Kidney epithelial cell (primary cell): ENCODE measurements at regions not wholly inside any gene's neighbourhood (a gene's known extent, or its start where the extent isn't known, plus 50 kb on each side); places are given as distances from the start of the nearest gene placed in this dataset.
"Not testable (repeated sequence)": the region's sequence is repeated elsewhere in the genome, so short reads cannot be mapped to it uniquely, and the experiment has no call there.

ENCODE experiments used
- DNase-seq: peaks from one replicate; pipeline ENCODE4 v3.0.0-alpha.2; 2010; ENCODE audit warnings: low read depth
- H3K27me3 ChIP-seq: 2 replicates; pipeline ENCODE4 v1.6.0; 2011; ENCODE audit warnings: low read length; ENCODE audit not compliant: control insufficient read depth, insufficient read depth
- H3K36me3 ChIP-seq: 2 replicates; pipeline ENCODE4 v1.5.1; 2011; ENCODE audit warnings: low read length; ENCODE audit not compliant: control insufficient read depth, insufficient read depth
- H3K4me3 ChIP-seq: 2 replicates; pipeline ENCODE4 v1.5.1; 2011; ENCODE audit warnings: low read depth, mild to moderate bottlenecking, control low read depth, low read length
- TF ChIP-seq, protein P1 (sequence below): IDR thresholded peaks from 2 replicates; pipeline ENCODE4 v1.5.1; 2011; ENCODE audit warnings: mild to moderate bottlenecking, moderate library complexity, low read length, control low read depth, inconsistent platforms; ENCODE audit not compliant: insufficient read depth, poor library complexity, severe bottlenecking

DNA sequence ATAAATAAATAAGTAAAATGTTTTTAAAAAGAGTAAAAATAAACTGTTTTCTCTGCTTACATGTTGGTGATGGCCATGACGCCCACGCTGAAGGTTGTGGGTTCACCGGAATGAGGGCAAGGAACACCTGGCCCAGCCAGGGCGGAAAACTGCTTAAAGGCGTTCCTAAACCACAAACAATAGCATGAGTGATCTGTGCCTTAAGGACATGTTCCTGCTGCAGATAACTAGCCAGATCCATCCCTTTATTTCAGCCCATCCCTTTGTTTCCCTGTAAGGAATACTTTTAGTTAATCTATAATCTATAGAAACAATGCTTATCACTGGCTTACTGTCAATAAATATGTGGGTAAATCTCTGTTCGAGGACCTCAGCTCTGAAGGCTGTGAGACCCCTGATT, 63.3 kb upstream of the CEP78 start:
- H3K27me3 ChIP-seq, DNase-seq, H3K4me3 ChIP-seq, H3K36me3 ChIP-seq: not testable (repeated sequence)

DNA sequence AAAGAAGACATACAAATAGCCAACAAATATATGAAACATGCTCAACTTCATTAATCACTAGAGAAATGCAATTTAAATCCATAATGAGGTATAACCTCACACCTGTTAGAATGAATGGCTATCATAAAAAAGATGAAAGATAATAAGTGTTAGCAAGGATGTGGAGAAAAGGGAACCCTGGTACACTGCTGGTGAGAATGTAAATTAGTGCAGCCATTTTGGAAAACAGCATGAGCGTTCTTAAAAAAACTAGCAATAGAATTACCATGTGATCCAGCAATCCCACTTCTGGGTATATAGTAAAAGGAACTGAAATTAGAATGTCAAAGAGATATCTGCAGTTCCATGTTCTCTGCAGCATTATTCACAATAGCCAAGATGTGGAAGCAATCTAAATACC, 64.2 kb upstream of the CEP78 start:
- TF ChIP-seq, protein P1, sequence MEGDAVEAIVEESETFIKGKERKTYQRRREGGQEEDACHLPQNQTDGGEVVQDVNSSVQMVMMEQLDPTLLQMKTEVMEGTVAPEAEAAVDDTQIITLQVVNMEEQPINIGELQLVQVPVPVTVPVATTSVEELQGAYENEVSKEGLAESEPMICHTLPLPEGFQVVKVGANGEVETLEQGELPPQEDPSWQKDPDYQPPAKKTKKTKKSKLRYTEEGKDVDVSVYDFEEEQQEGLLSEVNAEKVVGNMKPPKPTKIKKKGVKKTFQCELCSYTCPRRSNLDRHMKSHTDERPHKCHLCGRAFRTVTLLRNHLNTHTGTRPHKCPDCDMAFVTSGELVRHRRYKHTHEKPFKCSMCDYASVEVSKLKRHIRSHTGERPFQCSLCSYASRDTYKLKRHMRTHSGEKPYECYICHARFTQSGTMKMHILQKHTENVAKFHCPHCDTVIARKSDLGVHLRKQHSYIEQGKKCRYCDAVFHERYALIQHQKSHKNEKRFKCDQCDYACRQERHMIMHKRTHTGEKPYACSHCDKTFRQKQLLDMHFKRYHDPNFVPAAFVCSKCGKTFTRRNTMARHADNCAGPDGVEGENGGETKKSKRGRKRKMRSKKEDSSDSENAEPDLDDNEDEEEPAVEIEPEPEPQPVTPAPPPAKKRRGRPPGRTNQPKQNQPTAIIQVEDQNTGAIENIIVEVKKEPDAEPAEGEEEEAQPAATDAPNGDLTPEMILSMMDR, result no peak
- H3K27me3 ChIP-seq, result no peaks in the 10 kb centered on the region
- no peak for DNase-seq
- H3K36me3 ChIP-seq, result no peaks in the 10 kb centered on the region
- no peak overlapping the region for H3K4me3 ChIP-seq

DNA sequence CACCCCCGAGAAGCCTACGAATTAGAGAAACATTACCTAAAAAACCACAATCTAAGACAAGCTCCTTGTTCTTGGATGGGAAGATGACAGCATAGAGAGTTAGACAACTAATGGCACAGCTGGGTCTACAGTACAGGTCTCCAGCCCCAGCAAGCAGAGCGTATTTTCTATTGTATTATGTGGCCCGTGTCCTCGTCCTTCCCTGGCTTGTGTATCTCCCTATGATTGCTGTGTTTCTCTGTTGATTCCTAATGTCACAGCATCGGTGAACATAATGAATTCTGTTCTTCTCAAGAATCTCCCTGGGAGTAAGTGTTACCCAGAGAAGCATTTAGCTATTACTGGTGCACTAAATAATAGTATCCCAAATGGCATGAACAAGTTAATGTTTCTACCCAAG, 66.8 kb upstream of the CEP78 start:
- no peak for DNase-seq
- no peak overlapping the region for H3K4me3 ChIP-seq
- TF ChIP-seq, protein P1, result no peak
- H3K27me3 ChIP-seq, result no peaks in the 10 kb centered on the region
- no peaks in the 10 kb centered on the region for H3K36me3 ChIP-seq

DNA sequence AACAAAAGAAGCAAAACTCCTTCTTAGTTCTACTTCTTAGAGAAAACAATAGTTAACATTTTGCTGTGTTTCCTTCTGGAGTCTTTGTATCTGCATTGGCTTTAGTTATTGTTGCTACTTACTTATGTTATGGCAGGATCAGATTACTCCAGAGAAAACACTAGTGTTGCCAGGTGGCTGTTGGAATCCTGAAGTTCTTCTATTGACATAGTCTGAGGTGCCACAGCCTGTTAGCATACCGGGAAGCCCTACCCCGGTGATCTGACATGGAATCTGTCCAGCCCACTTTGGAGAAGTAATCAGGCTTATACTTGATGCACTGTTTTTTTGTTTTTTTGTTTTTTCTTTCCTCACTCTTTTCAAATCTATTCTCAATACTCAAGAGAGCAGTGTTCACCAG, 68.5 kb upstream of the CEP78 start:
- no peaks in the 10 kb centered on the region for H3K27me3 ChIP-seq
- no peak for DNase-seq
- no peak overlapping the region for H3K4me3 ChIP-seq
- no peaks in the 10 kb centered on the region for H3K36me3 ChIP-seq
- TF ChIP-seq, protein P1, result no peak

DNA sequence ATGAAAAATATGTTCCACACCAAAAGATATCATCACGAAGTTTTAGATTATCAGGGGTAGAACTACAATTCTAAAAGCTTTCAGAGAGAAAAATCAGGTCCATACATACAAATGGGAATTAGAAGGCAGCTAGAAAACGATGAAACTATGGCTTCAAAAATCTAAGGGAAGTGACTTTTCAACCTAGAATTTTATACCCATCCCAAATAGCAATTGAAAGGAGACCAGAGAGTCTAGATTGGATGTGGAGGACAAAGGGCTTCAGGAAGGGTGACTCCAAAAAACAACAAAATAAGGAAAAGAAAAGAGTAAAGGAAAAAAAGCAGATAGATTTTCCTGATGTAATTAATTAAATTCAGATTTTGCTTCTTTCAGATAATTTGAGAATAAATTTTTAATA, 72.0 kb upstream of the CEP78 start:
- TF ChIP-seq, protein P1, result no peak
- Histone ChIP-seq H3K27me3 (no peaks in the 10 kb centered on the region), H3K4me3 (no peak overlapping the region), H3K36me3 (no peaks in the 10 kb centered on the region)
- no peak for DNase-seq

DNA sequence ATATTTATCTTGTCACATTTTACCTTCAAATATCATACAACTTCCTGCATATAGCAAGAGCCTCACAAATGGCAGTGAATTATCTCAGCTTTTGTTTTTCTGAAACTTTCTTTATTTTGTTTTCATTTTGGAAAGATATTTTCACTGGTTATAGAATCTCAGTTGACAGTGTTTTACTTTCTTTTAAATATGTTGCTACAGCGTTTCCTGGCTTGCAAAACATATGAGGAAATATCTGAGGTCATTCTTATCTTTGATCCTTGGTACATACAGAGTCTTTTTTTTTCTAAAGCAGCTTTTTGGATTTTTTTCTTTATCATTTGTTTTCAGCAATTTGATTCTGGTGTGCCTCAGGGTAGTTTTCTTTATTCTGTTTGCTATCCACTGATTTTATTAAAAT, 77.6 kb upstream of the CEP78 start:
- no peaks in the 10 kb centered on the region for H3K36me3 ChIP-seq
- no peak overlapping the region for H3K4me3 ChIP-seq
- DNase-seq, result no peak
- TF ChIP-seq, protein P1, result no peak
- H3K27me3 ChIP-seq, result no peaks in the 10 kb centered on the region

DNA sequence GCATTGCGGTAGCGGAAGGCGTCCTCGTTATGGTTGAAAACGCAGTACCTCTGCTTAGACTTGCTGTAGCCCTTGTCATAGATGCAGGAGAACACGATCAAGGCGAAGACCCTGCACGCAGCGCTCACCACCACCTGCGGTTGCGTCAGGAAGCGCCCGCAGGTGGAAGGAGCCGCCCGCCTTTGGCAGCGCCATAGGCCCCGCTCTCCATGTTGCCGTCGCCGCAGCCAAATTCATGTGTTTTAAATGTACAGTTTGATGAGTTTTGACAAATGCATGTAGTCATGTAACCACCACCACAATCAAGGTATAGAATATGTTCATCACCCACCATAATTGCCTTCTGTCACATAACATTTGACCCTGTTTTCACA, 84.9 kb upstream of the CEP78 start:
- no peaks in the 10 kb centered on the region for H3K27me3 ChIP-seq
- no peak for DNase-seq
- TF ChIP-seq, protein P1, result no peak
- no peaks in the 10 kb centered on the region for H3K36me3 ChIP-seq
- H3K4me3 ChIP-seq, result no peak overlapping the region
